Inflammatory macrophage (primary cell): ENCODE measurements at regions not wholly inside any gene's neighbourhood (a gene's known extent, or its start where the extent isn't known, plus 50 kb on each side); places are given as distances from the start of the nearest gene placed in this dataset.

Source experiments
- DNase-seq, 2 donors: peaks; one replicate each; pipeline ENCODE4 v3.0.0-alpha.2; 2020 to 2022

GRCh38 chr15:91562698-91563097, 290.8 kb upstream of the SLCO3A1 start:
- no peak for DNase-seq

GRCh38 chr15:91564631-91565030, 288.9 kb upstream of the SLCO3A1 start:
- no peak for DNase-seq

DNA sequence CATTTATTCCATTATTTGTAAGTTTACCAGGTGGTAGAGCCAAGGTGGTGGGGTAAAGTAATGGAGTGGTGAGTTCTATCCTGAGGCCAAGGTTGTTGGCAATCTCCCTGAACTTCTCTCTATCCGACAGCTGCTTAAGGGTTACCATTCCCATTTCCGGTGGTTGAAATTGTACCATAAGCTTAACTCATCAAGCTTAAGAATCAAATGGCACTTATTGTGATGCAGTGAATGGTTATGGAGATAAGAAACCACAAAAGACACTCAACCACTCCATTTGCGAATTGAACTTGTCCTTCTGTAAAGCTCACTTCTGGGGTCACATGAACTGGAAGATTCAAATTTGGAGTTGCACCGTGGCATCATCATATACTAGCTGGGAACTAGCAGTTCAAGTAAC, 287.4 kb upstream of the SLCO3A1 start:
- no peak for DNase-seq

DNA sequence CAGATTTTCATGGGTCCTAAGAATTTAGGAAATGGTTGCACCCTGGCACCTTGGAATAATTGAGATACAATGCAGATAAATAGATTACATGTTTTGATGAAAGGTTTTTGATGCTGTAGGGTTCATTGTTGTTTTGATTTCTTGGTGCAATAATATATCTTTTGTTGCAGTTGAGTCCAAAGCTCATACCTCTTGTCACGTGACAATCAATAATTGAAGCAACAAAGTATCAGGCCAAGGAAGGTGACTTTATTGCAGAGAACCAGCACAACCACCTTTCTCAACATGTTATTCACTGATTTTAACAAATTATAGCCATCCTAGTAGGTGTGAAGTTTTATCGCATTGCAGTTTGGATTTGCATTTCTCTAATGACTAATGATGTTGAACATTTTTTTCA, 285.5 kb upstream of the SLCO3A1 start:
- no peak for DNase-seq

DNA sequence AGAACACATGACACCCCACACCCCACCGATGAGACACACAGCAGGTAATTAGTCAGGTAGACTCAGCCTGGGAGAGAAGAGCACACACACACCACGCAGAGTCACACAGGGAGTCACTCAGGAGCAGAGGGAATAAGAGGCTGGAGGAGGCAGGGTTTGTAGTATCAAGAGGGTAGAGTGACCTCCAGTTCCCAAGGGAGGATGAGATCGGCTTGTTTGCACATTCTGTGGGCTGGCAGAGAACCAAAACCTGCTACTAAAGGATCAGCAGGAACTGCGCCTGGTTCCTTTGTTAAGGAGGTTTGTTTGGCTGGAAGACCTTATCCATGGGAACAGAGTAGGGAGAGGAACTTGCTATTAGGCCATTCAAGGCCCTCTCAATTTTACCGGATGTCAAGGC, 281.4 kb upstream of the SLCO3A1 start:
- DNase-seq: no peak

DNA sequence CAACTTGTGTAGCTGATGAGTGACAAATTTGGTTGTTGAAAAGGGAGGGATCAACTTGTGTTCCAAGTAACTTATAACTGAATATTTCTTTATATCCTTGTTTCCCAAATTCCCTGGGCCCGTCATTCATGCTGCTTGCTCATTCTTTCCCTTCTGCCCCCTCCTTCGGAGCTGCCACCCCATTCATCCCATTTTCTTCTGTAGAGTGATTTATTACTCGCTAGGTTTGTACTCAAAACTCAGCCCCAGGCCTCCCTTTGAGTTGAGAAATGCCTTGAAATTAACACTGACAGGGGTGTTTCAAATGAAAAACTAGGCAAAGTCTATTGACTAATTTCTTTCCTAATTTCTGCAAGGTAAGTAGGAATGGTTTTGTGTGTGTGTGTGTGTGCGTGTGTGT, 277.4 kb upstream of the SLCO3A1 start:
- DNase-seq: no peak

GRCh38 chr15:91578511-91578910, 275.0 kb upstream of the SLCO3A1 start:
- no peak for DNase-seq

- no peak for DNase-seq
Observed at GRCh38 chr15:91584895-91585294, 268.6 kb upstream of the SLCO3A1 start.

- no peak for DNase-seq
Observed at GRCh38 chr15:91586560-91586959, 266.9 kb upstream of the SLCO3A1 start.

GRCh38 chr15:91589360-91589759, 264.1 kb upstream of the SLCO3A1 start:
- no peak for DNase-seq

DNA sequence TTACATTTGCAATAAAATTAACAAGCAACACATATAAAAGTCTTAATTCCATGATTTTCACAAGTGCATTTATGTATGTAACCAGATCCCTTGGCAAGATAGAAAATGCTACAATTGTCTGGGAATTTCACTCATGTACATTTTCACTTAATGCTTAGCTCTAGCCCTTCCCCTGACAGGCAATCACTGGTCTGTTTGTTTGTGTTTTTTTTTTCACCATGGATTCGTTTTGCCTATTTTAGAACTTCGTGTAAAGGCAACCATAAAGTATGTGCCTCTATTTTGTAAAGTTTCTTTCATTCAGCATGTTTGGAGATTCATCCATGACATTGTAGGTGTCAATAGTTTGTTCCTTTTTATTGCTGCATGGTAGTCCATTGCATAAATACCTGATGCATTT, 260.9 kb upstream of the SLCO3A1 start:
- no peak for DNase-seq

DNA sequence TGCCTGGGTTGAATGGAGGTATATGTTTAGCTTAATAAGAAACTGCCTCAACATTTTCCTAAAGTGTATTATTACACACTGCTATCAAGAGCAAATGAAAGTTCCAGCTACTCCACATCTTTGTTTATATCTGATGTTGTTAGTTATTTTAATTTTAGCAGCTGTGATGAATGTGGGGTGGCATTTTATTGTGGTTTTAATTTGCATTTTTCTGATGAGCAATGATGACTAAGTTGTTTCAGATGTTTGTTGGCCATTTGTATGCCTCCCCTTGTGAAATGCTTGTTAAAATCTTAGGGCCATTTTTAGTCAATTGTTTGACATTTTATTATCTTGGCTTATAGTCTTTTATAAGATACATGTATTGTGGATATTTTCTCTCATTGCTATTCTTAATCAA, 260.4 kb upstream of the SLCO3A1 start:
- DNase-seq: no peak

DNA sequence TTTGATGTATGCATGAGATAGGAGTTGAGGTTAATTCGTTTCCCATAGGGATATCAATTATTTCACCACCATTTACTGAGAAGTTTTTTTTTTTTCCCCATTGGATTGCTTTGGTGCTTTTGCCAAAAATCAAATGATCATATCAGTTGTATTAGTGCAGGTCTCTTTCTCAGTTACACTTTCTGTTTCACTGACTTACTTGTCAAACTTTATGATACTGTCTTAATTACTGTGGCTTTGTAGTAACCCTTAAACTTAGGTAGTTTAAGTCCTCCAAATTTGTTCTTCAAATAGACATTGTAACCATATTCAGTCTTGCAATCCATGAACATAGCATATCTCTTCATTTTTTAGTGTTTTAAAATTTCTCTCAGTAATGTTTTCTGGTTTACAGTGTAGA, 259.9 kb upstream of the SLCO3A1 start:
- no peak for DNase-seq

DNA sequence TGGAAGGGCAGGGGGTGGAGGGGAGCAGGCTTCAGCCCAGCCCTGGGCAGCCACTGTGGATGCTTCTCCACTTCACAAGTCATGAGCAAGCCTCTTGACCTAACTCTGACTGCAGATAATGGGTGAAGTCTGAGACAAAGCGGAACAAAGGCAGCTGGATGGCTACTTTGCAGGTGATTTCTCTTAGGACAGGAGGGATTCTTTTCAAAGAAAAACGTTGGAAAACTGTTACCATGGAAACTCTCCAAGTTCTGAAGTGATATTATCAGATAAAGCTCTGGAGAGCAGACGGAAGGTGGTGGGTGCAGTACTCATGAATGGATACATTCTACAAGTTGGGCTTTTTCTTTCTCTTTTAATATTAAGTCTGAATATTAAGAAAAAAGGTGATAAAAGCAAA, 254.2 kb upstream of the SLCO3A1 start:
- no peak for DNase-seq

- no peak for DNase-seq
Observed at GRCh38 chr15:91603384-91604080, 250.0 kb upstream of the SLCO3A1 start.

DNA sequence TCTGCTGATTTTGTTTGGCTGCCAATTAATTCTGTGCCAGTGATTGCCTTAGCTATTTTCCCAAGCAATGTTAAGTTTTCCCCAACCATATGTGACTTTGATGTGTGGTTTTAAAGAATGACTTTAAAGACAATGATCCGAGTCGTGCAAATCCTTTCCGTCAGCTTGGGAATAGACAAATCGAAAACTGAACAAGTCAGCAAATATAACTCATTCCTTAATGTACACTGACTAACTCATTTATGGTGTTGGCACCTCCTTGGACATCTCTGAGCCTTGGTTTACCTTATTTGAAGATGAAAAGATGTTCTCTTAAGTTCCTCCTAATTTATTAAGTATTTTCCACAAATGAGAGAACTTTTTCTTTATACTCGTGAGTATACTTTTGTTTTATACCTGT, 249.4 kb upstream of the SLCO3A1 start:
- DNase-seq: no peak

DNA sequence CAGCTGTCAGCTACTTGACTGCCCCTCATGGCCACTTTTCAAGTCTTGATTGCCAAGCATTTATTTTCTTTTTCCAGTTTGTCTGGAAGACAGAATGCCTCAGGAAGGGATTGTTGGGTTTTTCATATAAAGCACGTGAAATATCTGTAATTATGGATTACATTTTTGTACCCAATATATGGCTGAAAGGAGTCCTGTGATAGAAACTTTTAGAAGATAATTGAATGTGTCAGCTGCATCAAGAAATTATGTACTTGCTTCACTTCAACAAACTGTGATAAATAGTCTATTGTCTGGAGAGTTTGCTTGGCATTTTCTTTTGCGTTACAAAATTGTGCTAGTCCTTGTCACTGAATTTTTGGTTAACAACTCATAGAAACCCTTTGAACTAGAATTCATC, 247.9 kb upstream of the SLCO3A1 start:
- no peak for DNase-seq

DNA sequence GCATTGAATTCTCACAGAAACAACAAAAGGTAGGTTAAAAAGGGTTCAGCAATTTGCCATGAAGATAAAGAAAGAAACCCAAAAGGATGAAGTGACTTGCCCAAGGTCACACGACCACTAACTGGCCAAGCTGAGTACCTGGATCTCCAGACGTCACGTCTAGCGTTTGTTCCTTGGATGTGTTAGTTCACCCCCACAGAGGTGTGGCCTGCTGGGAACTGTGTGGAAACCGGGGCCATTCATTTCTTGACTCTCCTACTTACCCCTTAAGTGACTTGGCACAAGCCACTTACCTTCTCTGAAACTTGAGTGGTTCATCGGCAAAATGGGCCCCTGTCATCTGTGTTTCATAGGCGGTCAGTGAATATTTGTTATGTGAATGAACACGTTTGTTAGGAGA, 244.3 kb upstream of the SLCO3A1 start:
- no peak for DNase-seq

- no peak for DNase-seq
Observed at GRCh38 chr15:91609966-91610365, 243.5 kb upstream of the SLCO3A1 start.

DNA sequence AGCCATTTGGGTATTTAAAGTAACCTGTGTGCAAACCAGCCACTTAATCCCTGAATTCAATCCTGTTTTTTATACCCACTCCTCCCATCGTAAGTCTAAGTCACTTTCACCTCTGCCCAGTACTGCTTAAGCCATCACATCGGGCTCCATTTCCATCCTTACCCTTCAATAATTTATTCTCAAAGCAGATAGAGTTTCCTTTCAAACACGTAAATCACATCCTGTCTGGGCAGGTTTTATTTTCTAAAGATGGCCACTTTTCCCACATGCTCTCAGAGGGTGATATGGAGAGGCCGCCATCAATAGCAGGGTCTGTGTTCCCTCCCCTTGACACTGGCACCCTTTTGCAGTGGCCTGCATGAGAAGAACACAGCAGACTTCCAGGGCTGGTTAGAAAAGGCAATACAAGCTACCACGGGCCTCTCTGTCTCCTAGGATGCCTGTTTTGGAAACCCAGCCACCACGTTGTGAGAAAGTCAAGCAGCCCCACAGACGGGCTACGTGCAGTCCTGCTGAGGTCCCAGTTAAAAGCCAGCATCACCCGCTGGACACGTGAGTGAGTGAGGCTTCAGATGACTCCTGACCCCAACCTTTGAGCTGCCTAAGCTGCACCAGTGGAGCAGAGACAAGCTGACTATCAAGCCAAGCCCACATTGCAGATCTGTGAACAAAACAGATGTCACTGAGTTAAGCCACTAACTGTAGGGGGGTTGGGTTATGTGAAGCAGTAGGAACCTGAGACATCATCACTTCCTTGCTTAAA, 241.8 kb upstream of the SLCO3A1 start:
- DNase-seq: no peak

DNA sequence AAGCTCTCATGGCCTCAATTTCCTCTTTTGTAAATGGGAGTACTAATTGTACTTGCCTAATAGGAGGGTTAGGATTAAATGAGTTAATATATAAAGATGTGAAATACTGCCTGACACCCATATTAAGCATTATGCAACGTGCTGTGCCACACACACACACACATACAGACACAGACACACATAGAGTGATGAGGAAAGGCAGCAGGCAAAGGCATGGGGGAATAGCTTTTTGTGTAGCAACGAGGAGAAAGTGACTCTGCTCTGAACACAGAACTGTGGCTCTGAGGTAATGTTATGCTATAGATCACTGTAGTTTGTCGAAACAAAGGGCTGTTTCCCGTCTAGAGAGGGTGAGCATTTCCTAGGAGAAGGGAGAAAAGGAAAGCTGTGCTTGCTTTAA, 233.3 kb upstream of the SLCO3A1 start:
- no peak for DNase-seq

DNA sequence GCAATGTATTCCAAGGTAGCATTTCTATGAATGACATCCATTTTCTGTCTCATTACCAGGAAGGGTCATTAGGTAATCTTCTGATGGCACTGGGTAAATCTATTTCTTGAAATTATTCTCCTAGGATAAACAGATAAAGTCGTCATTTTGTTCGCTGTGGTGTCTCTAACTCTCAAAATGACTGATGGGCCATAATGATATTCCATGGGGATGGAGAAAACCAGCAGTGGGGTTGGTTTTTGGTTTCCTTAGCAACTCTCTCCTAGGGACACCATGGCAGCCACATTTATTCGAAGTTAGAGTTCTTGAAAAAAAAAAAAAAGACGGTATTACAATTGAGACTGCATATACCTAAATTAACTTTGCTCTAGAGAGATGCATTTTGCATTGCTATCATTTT, 231.3 kb upstream of the SLCO3A1 start:
- no peak for DNase-seq

DNA sequence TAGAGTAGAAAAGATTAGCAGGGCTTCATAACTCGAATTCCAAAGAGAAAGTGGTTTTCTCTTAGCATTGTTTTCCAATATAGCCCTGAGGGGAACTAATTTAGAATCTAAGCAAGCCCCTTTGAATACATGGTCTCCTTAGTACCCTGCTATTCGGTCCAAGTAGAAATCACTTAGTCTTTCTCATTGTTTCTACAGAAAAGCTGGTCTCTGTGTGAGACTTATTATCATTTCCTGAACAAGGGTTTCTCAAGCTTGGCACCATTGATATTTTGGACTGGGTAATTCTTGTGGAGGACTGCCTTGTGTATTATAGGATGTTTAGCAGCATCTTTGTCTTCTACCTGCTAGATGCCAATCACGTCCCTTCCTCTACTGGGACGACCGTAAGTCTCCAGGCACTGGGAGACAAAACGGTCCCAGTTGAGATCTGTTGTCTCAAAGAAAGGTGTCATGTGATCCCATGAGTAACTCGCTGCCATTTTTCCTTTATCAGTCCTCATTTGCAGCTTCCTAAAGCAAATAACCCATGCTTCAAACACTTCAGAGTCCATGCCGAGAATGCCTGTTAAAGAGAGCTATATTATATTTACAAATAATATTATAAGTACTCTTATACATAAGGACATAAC, 230.7 kb upstream of the SLCO3A1 start:
- DNase-seq: no peak

- DNase-seq: no peak
Observed at GRCh38 chr15:91624353-91624968, 229.0 kb upstream of the SLCO3A1 start.
